Islet precursor cell (in vitro differentiated cells): ENCODE measurements at regions not wholly inside any gene's neighbourhood (a gene's known extent, or its start where the extent isn't known, plus 50 kb on each side); places are given as distances from the start of the nearest gene placed in this dataset.
A peak's percentile ranks its signal among the peaks of the same experiment; 100 is the strongest.

ENCODE experiments used
- DNase-seq: peaks from one replicate; pipeline ENCODE4 v3.0.0-alpha.2; 2018

GRCh38 chr2:129430911-129431310 is 548.6 kb upstream of the RAB6C start:
- DNase-seq: no peak

- DNase-seq: no peak
Measured at GRCh38 chr2:129431881-129432280, 547.6 kb upstream of the RAB6C start.

- no peak for DNase-seq
Measured at GRCh38 chr2:129436809-129437208, 542.7 kb upstream of the RAB6C start.

- DNase-seq: no peak
Measured at GRCh38 chr2:129437725-129438124, 541.7 kb upstream of the RAB6C start.

GRCh38 chr2:129438501-129439057 is 540.9 kb upstream of the RAB6C start:
- DNase-seq: no peak

GRCh38 chr2:129439406-129440302 is 539.8 kb upstream of the RAB6C start:
- no peak for DNase-seq

- no peak for DNase-seq
Measured at GRCh38 chr2:129441610-129442009, 537.9 kb upstream of the RAB6C start.

- DNase-seq: no peak
Measured at GRCh38 chr2:129443235-129443864, 536.1 kb upstream of the RAB6C start.

GRCh38 chr2:129443865-129444739 is 535.4 kb upstream of the RAB6C start:
- DNase-seq: no peak

GRCh38 chr2:129444751-129445150 is 534.7 kb upstream of the RAB6C start:
- no peak for DNase-seq

GRCh38 chr2:129456691-129457090 is 522.8 kb upstream of the RAB6C start:
- DNase-seq: no peak

GRCh38 chr2:129457277-129457818 is 522.1 kb upstream of the RAB6C start:
- DNase-seq: no peak

GRCh38 chr2:129458006-129458405 is 521.5 kb upstream of the RAB6C start:
- no peak for DNase-seq

- no peak for DNase-seq
Measured at GRCh38 chr2:129458436-129458835, 521.0 kb upstream of the RAB6C start.

GRCh38 chr2:129459200-129459876 is 520.1 kb upstream of the RAB6C start:
- peak; percentile 42 for DNase-seq

- no peak for DNase-seq
Measured at GRCh38 chr2:129459881-129460280, 519.6 kb upstream of the RAB6C start.

GRCh38 chr2:129460299-129461198 is 518.9 kb upstream of the RAB6C start:
- peak; percentile 29 for DNase-seq

GRCh38 chr2:129462349-129462748 is 517.1 kb upstream of the RAB6C start:
- no peak for DNase-seq

- DNase-seq: no peak
Measured at GRCh38 chr2:129462967-129463366, 516.5 kb upstream of the RAB6C start.

GRCh38 chr2:129464036-129464435 is 515.4 kb upstream of the RAB6C start:
- no peak for DNase-seq

GRCh38 chr2:129464631-129465030 is 514.8 kb upstream of the RAB6C start:
- DNase-seq: no peak
